ENCODE measurements at regions not wholly inside any gene's neighbourhood (a gene's known extent, or its start where the extent isn't known, plus 50 kb on each side); places are given as distances from the start of the nearest gene placed in this dataset.

GRCh38 chr4:83929550-83929949 lies 393.6 kb downstream of the GPAT3 start:
- no peaks in the 10 kb centered on the region for H3K9me3 Mint-ChIP-seq (ENCODE audit: low read depth)
- no peak for TF ChIP-seq CTCF (IDR thresholded peaks at IDR 0.05)
- H3K27ac Mint-ChIP-seq (ENCODE audit: unreplicated experiment): no peak overlapping the region

GRCh38 chr4:83926950-83927349 lies 391.0 kb downstream of the GPAT3 start:
- no peak for TF ChIP-seq CTCF (IDR thresholded peaks at IDR 0.05)
- H3K36me3 Mint-ChIP-seq (ENCODE audit: low read depth): no peaks in the 10 kb centered on the region
- no peaks in the 10 kb centered on the region for H3K9me3 Mint-ChIP-seq (ENCODE audit: low read depth)

More at GRCh38 chr4:83929550-83929949, 393.6 kb downstream of the GPAT3 start:
- Mint-ChIP-seq H3K27me3 (ENCODE audit: low read depth) (no peaks in the 10 kb centered on the region), H3K36me3 (ENCODE audit: low read depth) (no peaks in the 10 kb centered on the region), H3K4me1 (ENCODE audit: low read depth) (peaks cover 15% of the 10 kb centered on the region), H3K4me3 (ENCODE audit: unreplicated experiment) (no peak overlapping the region)
- DNase-seq (ENCODE audit: low spot score): no peak

GRCh38 chr4:83923341-83923740 lies 387.4 kb downstream of the GPAT3 start:
- Mint-ChIP-seq H3K36me3 (ENCODE audit: low read depth) (no peaks in the 10 kb centered on the region), H3K9me3 (ENCODE audit: low read depth) (no peaks in the 10 kb centered on the region), H3K4me3 (ENCODE audit: unreplicated experiment) (no peak overlapping the region), H3K27ac (ENCODE audit: unreplicated experiment) (no peak overlapping the region), H3K27me3 (ENCODE audit: low read depth) (no peaks in the 10 kb centered on the region), H3K4me1 (ENCODE audit: low read depth) (no peaks in the 10 kb centered on the region)
- DNase-seq (ENCODE audit: low spot score): no peak
- no peak for TF ChIP-seq CTCF (IDR thresholded peaks at IDR 0.05)

More at GRCh38 chr4:83926950-83927349, 391.0 kb downstream of the GPAT3 start:
- H3K4me1 Mint-ChIP-seq (ENCODE audit: low read depth): no peaks in the 10 kb centered on the region
- DNase-seq (ENCODE audit: low spot score): no peak
- no peak overlapping the region for H3K4me3 Mint-ChIP-seq (ENCODE audit: unreplicated experiment)
- no peaks in the 10 kb centered on the region for H3K27me3 Mint-ChIP-seq (ENCODE audit: low read depth)
- no peak overlapping the region for H3K27ac Mint-ChIP-seq (ENCODE audit: unreplicated experiment)

GRCh38 chr4:83922402-83922801 lies 386.5 kb downstream of the GPAT3 start:
- H3K36me3 Mint-ChIP-seq (ENCODE audit: low read depth): no peaks in the 10 kb centered on the region
- no peak overlapping the region for H3K4me3 Mint-ChIP-seq (ENCODE audit: unreplicated experiment)
- TF ChIP-seq CTCF (IDR thresholded peaks at IDR 0.05): no peak
- no peak overlapping the region for H3K27ac Mint-ChIP-seq (ENCODE audit: unreplicated experiment)
- H3K9me3 Mint-ChIP-seq (ENCODE audit: low read depth): no peaks in the 10 kb centered on the region
- DNase-seq (ENCODE audit: low spot score): no peak
- no peaks in the 10 kb centered on the region for H3K27me3 Mint-ChIP-seq (ENCODE audit: low read depth)
- no peaks in the 10 kb centered on the region for H3K4me1 Mint-ChIP-seq (ENCODE audit: low read depth)

- no peak overlapping the region for H3K27ac Mint-ChIP-seq (ENCODE audit: unreplicated experiment)
- no peak for DNase-seq (ENCODE audit: low spot score)
- no peaks in the 10 kb centered on the region for H3K4me1 Mint-ChIP-seq (ENCODE audit: low read depth)
- H3K4me3 Mint-ChIP-seq (ENCODE audit: unreplicated experiment): no peak overlapping the region
- no peaks in the 10 kb centered on the region for H3K27me3 Mint-ChIP-seq (ENCODE audit: low read depth)
- no peak for TF ChIP-seq CTCF (IDR thresholded peaks at IDR 0.05)
- H3K36me3 Mint-ChIP-seq (ENCODE audit: low read depth): no peaks in the 10 kb centered on the region
- no peaks in the 10 kb centered on the region for H3K9me3 Mint-ChIP-seq (ENCODE audit: low read depth)
Measured at GRCh38 chr4:83921124-83921523, 385.2 kb downstream of the GPAT3 start.

Measured in chondrocyte (in vitro differentiated cells).